Right renal pelvis (tissue), 4 donors: ENCODE measurements at regions not wholly inside any gene's neighbourhood (a gene's known extent, or its start where the extent isn't known, plus 50 kb on each side); places are given as distances from the start of the nearest gene placed in this dataset.

Experiments
- DNase-seq, 4 donors: peaks; one replicate each; pipeline ENCODE4 v3.0.0-alpha.2; 2013; ENCODE audit warnings: low read depth in 4 of 4, low spot score in 3 of 4, missing footprints in 1 of 4

DNA sequence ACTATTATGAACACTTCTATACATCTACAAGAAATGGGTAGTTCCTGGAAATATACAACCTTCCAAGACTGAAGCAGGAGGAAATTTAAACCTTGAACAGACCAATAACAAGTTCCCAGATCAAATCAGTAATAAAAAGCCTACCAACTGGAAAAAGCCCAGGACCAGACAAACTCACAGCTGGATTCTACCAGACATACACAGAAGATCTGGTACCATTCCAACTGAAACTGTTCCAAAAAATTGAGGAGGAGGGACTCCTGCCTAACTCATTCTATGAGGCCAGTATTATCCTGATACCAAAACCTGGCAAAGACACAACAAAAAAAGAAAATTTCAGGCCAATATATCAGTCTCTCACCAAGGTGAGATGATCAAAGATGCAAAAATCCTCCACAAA lies 189.4 kb downstream of the RPS29 start:
- no peak for DNase-seq

DNA sequence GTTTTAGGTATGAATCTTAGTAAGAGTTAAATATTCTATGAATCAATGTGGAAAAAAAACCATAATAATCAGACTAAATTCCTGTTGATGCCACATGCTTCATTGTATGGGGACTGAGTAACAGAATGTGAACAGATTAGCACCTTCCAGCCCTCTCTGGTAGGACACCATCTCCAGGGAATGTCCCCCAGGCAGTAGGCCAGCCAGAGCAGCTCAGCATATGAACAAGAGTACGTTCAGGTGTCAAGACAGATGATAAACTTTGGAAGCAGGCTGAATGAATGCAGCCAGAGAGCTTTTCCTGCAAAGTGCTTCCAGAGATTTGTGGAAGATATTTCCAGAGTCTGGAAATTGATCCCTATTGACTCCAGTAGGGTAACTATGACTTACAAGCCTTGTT lies 204.4 kb downstream of the RPS29 start:
- DNase-seq, result no peak

DNA sequence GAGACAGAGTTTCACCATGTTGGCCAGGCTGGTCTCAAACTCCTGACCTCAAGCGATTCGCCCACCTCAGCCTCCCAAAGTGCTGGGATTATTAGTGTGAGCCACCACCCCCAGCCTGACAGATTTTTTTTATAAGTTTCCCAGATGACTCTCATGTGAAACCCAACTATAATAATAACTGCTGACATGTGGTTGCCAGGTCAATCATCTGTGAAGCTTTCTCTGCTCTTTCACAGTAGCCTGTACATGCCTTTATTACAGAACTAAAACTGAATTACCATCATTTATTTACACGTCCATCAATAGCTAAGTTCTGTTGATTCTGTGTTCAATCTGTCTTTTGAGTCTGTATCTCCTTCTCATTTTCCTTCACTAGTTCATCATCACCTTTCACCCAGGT lies 218.5 kb downstream of the RPS29 start:
- DNase-seq, result no peak

DNA sequence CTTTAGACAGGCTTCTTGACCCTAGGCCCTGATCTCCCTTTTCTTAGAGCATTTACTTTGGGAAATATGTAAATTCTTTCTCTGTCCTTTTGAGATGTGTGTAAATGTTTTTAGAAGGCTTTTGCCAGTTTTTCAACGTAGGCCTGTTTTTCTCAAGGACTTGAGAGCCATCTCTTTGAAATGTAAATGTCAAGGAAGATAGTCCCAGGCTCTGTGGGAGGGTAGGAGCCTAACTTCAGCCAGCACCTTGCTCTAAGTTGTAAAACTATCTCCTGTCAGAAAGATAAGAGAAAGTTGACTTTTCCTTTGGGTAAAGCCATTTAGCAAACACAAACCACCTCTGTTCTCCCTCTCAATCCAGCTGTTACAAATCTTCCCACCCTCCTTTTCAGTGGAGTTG lies 219.8 kb downstream of the RPS29 start:
- no peak for DNase-seq

DNA sequence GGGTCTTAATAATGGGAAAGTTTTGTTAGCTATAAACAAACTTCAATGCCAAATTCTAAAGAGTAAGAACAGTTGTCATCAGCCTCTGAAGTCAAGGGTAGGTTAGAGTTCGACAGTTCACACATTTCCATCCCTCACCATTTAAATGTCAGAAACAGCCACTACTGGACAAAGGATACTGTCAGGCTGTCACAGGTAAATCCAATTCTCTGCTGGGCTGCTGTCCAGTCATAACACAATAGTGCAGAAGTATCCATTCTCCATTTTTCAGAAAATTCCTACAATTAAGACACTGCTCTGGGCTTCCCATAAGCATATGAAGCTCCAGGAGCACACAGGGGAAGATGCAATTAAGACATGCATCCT lies 221.4 kb downstream of the RPS29 start:
- no peak for DNase-seq

DNA sequence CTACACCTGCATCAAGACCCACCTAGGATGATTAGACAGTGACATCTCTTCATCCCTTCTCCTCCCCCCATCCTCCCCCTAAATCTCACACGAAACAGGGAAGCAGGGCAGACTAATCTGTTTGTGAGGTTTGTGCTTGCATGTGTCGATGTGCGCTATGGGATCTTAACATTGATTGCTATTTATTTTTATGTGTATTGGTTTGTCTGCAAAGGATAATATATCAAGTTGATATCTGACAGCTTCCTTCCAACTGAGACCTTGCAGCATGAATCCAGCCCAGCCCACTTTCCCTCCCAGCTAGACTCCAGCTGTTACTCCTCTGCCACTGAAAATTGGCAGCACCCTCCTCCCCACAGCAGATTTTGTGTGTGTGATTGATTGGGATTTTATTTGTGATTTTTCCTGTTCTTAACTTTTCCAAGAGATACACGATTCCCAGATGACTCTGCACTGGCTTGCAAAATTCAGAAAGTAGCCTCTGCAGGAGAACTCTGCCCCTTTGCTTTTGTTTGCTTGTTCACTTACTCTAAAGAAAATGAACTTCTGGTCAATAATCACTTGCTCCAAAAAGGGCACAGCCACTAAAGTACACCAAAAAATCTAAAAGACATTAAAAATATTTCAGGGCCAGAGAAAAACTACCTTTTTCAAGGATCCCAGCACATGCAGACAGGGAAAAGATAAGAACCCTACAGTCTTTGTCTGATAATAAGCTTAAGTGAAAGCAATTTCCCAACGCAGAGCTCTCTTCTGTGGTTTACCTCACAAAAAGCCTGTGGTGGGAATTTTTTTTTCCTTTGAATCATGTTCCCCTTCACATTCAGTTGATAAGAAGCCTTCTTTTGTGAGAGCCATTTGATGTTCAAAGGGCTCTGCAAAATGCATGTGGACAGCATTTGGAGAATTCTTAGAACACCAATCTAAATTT lies 222.1 kb downstream of the RPS29 start:
- DNase-seq, result no peak

DNA sequence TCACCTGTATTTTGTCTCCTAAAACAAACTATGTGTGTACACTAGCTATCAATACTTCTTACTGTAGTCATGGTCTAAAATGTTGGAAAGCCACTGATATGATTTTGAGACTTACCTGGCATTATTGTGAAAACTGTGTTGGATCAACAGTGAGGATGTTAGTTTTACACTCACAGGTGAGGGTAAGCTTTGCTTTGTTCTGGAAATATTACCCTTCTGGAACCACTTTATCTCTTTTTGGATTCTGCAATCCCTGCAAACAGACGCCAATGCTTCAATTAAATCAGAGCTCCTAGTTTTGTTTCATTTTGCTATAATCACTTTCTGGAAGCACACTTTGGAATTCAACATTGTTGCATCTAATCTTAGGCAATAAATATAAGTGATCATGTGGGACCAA lies 223.3 kb downstream of the RPS29 start:
- no peak for DNase-seq

DNA sequence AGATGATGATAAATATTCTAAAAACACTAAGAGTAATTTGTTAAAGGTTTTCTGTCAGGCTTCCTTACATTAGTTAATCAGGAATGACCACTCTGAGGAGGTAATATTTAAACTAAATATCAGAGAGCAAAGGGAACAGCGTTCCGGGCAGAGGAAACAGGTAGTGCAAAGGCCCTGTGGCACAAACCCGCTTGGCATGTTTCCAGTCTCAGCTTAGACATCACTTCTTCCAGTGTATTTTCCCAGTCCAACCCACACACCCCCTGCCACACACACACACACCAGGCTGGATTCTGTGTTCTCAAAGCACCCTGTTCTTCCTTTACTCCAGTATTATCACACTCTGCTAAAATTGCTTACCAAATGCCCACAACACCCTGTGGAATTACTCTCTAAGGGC lies 247.1 kb downstream of the RPS29 start:
- DNase-seq, result no peak

DNA sequence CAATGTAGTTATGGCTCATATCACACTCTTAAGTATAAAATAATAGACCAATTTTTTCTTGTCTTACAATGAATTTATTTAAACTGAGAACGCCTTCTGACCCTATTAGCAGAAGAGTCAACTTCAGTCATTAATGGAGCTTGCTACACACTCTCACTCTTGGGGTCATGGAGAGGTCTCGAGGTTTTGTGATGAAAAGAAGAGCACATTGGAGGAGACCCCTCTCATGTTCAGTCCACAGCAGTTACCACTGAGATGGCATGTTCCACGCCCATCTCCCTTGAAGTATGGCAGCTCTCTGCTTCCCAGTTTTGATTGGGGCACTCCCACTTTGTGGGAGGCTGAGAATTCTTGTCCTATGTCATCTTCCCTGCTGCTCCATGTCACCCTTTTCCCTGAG lies 266.4 kb downstream of the RPS29 start:
- no peak for DNase-seq

DNA sequence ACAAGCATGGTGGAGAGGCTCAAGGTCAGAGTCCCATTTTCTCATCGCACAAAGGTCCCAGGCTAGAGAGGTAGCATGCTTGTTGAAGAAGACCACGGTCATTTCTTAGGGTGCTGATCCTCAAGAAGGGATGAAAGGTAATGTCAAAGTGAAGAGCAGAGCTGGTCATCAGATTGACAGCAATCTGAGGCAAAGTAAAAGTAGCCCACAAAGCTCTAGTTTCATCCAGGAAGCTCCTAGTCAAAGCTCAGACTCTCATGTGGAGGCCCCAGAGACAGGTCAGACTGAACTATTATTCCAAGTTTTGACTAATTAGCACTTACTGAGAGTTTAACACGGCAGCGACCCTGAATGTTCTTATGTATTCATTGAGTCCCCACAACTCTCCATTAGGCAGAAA lies 270.6 kb downstream of the RPS29 start:
- no peak for DNase-seq

DNA sequence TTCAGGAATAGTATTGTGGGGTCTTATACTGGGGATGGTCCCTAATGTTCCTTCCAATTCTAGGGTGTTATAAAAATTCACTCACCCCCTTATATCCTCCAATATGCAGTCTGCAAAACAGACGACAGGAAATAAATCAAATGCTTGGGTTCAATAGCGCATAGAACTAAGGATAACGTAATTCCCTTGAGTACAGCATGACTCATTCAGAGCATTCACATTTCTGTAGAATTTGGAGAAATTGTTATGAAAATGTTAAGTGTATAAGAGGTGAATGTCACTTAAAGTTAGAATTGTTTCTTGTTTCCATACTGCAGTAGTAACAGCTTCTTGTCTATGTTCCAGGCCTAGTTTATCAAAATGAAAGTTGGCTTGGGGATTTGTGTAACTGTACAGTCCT lies 271.4 kb downstream of the RPS29 start:
- no peak for DNase-seq

DNA sequence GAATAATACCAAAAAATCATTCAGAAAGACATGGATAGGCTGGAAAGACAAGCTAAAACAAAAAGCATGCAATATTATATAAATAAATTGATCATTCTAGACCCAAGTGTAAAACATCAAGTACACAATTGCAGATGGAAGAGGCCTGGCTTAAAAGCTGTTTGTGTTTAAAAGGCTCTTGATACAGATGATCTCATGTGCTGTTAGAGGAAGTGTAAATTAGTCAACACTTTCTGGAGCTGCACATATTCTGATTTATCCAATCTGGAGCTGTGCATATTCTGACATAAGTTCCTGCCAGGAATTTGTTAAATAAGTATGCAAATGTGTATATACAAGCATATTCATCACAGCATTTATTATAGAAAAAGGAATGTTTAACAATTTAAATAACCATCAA lies 273.1 kb downstream of the RPS29 start:
- DNase-seq, result no peak

DNA sequence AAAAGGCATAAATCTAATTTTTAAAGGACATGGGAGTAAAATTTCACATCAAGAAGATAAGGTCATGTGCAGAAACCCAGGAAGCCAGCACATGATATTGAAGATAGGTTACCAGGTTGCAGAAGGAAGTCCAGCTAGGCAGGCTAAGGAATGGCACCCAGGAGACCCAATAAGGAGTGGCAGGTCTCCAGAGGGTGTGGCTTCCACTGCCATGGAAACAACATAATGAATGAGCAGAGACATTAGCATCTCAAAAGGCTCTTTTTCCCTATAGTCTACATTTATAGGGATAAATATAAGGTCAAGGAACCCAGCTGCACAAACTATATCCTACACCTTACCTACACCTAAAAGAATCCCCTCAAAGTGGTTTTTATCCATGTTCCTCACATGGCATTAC lies 275.9 kb downstream of the RPS29 start:
- no peak for DNase-seq

DNA sequence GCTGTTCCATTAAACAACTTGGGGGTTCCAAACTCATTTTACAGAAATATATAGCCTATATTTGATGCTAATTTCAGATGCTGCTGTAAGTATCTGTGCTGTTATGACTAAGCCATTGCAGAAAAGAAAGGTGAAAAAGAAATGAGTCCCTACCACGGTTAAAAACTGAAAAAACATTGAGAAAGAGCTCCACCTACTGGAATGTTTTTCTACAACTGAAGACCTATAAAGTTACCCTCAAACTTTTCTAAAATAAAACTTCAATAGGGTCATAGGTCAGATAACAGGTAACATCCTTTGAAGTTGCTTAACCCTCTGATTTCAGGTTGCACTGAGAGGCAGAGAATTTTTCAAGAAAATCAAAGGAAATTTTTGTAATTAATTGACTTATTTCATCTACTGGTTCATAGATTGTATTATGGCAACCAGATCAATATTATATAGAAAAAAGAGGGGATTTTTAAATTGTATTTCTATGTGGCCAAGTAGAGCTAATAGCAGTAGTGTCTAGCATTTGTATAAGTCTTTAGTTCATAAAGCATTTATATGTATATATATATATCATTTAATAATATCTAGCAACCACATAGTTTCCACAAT lies 279.9 kb downstream of the RPS29 start:
- DNase-seq, result no peak

DNA sequence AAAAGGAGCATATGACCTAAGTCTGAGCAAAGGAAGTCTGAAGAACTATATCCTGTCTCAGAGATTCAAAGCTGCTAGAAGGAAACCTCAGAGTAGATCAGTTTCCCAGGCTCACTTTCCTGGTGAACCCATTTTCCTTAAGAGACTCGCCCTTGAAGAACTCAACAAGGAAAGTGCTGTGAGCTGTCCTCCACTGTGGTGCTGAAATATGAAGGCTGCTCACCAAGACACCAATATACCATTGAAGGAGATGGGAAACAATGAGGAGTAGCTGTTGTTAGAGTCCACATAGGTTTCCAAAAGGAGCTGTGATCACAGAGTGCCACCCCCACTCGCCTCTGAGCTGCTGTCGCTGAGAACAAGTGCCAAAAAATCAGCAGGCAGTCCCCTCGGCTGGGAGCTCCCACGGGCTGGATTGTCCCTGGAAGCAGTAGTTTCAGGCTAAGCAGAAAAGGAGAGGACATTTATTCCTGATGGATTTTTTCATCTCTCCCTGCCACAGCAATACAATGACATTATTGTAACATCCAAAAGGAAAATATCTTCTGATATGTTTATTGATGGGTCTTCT lies 282.1 kb downstream of the RPS29 start:
- DNase-seq, result peak; percentile 61 to 73 (median 67)

DNA sequence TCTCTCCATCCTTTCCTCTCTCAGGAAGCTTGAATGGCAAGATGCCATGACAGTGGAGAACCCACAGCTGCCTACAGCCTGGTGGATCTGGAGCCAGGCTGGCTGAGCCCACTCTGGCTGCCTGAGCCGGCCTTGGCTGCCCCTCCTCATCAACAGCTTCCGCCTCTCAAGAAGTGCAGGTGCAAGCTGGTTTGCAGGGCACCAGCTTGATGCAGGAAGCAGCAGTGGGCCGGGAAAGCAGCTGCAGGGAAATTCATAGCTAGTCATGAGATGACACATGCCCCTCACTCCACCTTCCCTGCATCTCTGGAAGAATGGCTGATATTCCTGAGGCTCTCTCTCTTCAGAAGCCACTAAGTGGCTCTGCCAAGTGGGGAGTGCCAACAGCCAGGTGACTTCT lies 289.1 kb downstream of the RPS29 start:
- DNase-seq, result no peak

DNA sequence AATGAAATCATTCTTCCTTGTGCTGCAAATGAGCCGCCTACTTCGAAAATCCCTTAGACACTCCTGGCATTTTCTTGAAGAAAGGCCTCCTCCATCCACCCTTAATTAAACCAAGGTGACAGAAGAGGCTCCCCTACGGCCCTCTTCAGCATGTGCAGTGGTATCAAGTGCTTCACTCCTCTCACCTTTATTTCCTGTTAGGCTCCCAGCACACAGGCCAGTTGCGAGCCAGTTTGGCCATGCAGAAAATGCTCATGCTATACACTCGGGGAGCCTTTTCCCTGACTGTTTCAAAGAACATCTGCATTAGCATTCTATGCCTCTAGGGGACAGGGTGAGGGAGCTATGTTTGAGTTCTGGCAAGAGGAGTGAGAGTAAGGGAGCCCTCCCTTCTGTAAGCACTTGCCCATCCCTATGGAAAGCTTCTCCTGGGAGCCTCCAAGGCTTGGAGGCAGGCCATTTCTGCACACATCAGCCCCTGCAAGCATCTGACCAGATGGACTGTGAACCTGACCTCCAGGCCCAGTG lies 291.5 kb downstream of the RPS29 start:
- no peak for DNase-seq

DNA sequence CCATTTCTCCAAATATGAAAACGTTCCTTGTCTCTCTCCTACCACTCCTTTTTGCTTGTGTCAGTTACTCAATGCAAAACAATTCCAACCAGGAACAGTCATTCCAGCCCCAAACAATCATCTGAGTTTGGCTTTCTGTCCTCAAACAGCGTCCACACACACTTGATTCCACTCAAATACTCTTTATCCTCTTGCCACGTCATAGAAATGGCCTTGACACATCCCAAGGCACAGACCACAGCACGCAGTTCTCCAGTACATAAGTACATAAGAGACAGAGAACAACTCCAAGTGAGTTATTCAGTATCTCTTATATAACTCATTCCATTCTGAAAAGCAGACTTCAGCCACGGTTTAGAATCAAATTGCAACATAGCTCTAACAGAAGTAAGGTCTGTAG lies 299.2 kb downstream of the RPS29 start:
- DNase-seq, result no peak

DNA sequence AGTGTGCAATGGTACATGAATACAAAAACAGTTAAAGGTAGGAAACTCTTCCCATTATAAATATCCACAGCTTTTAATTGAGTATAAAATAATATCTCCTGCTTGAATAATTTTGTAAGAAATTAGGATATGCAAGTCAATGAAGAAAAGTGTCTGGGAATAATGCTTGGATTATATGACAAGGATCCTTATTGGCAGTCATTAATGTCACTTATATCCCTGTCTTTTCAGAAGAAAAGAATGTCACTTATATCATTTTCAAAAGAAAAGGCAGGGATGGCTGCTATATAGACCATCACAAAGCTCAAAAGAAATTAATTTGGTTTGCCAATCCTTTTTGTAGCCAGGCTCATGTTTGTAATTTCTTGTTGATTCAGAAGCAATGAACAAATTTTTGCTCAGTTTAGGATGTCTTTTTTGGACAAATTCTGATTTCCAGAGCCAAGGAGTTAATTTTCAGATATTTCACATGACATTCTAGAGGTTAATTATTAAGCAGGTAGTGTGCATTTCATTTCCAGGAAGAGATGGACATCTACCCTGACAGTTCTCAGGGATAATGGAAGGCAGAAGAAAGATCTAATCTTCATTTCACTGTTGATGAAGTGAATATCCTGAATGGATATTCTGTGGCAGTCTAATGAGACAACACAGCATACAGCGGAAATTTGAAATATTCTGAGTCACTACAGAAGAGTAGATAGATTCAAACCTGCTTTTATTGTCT lies 299.8 kb downstream of the RPS29 start:
- DNase-seq, result no peak

DNA sequence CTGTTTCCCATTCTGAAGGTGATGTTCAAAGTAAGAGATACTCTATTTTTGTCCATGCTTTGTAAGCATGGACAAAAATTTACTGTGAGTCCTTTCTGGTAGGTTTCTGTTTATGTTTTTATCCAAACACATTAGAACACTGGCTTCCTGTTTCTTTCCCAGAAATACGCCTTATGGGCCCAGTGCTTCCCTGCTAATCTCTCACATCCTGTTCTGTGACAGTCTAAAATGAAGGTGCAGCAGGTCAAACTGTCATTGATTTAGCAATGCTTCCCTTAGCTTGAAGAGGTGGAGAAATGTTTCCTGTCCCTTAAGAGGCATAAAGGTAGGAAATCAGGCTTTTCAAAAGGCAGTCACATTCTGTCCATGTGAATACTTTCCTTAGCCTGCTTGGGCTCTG lies 305.6 kb downstream of the RPS29 start:
- DNase-seq, result no peak

DNA sequence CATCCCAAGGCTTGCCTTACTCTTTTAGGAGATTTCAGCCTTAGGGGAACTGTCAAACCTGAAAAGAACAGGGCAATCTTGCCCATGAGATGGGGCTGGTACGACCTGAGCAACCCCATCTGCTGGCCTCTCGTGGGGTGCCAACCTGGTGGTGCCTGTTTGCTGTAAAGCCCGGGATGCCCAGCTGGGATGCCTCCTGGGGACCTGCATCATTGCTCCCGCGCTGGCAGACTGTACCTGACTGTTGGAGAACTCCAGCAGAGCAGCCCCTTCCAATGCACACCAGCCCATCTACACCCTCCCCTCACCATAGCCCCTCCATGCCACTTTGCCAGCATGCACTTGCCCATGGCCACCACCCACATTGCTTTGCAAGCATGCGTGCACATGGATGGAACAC lies 335.7 kb downstream of the RPS29 start:
- DNase-seq, result no peak
